Adrenal gland (tissue), 9 donors: ENCODE measurements at regions not wholly inside any gene's neighbourhood (a gene's known extent, or its start where the extent isn't known, plus 50 kb on each side); places are given as distances from the start of the nearest gene placed in this dataset.

Experiments used
- DNase-seq, 7 donors: peaks; one replicate each; pipeline ENCODE4 v3.0.0-alpha.2; 2019 to 2020
- H3K27ac ChIP-seq, 5 donors: fragments of 200-600 bp; sonication (generic) in 4 of 5; 1 replicate in 3 of 5; 2 replicates in 2 of 5; pipeline versions ENCODE4 v1.5.1 to v1.8.0; 2016 to 2020; ENCODE audit warnings: mild to moderate bottlenecking in 1 of 5
- H3K27me3 ChIP-seq: fragments of 200-600 bp; 2 replicates; pipeline ENCODE4 v1.8.0; 2021
- H3K36me3 ChIP-seq, 2 donors: fragments of 200-600 bp; replicated peaks in 1 of 2; 1 replicate in 1 of 2; 2 replicates in 1 of 2; pipeline versions ENCODE4 v1.5.1 to v1.8.0; 2018 to 2022
- H3K4me1 ChIP-seq, 2 donors: fragments of 200-600 bp; replicated peaks in 1 of 2; 1 replicate in 1 of 2; 2 replicates in 1 of 2; pipeline versions ENCODE4 v1.5.1 to v1.8.0; 2018 to 2021
- H3K4me3 ChIP-seq, 4 donors: fragments of 200-600 bp; sonication (generic) in 3 of 4; one replicate each; pipeline ENCODE4 v1.5.1; 2016 to 2018
- H3K9me3 ChIP-seq, 3 donors: fragments of 200-600 bp; sonication (generic) in 1 of 3; replicated peaks in 1 of 3; 1 replicate in 2 of 3; 2 replicates in 1 of 3; pipeline versions ENCODE4 v1.5.1 to v1.8.0; 2016 to 2021
- CTCF ChIP-seq, 6 experiments: fragments of 450-650 bp in 4 of 6; fragments of 200-600 bp in 2 of 6; sonication (generic) in 1 of 6; IDR thresholded peaks; 1 replicate in 5 of 6; 2 replicates in 1 of 6; pipeline versions ENCODE4 v1.5.1 to v1.8.0; 2016 to 2021; ENCODE audit warnings: antibody characterized with exemption in 6 of 6, mild to moderate bottlenecking in 2 of 6, moderate library complexity in 1 of 6
- POLR2A ChIP-seq, 2 donors: fragments of 450-650 bp; IDR thresholded peaks; one replicate each; pipeline ENCODE4 v1.6.1; 2017; ENCODE audit warnings: antibody characterized with exemption in 2 of 2, mild to moderate bottlenecking in 2 of 2, moderate library complexity in 1 of 2
- WGBS, 4 donors: extraction: QIAGEN DNeasy Blood & Tissue Kit in 2 of 4; methylation state at CpG; one replicate each; pipeline versions ENCODE4 v1.1.5 to v1.1.7; 2013 to 2017; 5-methylcytosine and 5-hydroxymethylcytosine counted together
- intact Hi-C, 2 donors: fragments of 100-400 bp; cut with DNase I; formaldehyde crosslinking; loops; one replicate each; pipeline versions ENCODE4 v1.14.1 to v1.15.0; 2022 to 2023
- donor health status: healthy with polysubstance abuse.
- donor health status: Bipolar disorder and iron deficiency.
- donor health status: DM: yes; HTN: yes; CAD: no.
- donor health status: DM: no; HTN: no; CAD: no.
- donor health status: DM: no; HTN: no; CAD: no.

- 92 to 96% (median 95%) methylated on average over 4 of the region's 4 CpGs for WGBS, 4 donors
- H3K4me3 ChIP-seq, result no peak overlapping the region
- intact Hi-C loops, result no loop called here
- H3K9me3 ChIP-seq, result no peaks in the 10 kb centered on the region
- H3K4me1 ChIP-seq, result no peaks in the 10 kb centered on the region
- H3K27me3 ChIP-seq, result no peaks in the 10 kb centered on the region
- DNase-seq, result no peak
- no peak overlapping the region for H3K27ac ChIP-seq
- TF ChIP-seq CTCF (IDR thresholded peaks at IDR 0.05) (no peak), POLR2A (IDR thresholded peaks at IDR 0.05) (no peak)
- no peaks in the 10 kb centered on the region for H3K36me3 ChIP-seq
Observed at GRCh38 chrX:8033175-8033574, 106.0 kb upstream of the PNPLA4 start.

GRCh38 chrX:8030361-8030760 is 103.1 kb upstream of the PNPLA4 start:
- no peak overlapping the region for H3K27ac ChIP-seq
- no peaks in the 10 kb centered on the region for H3K9me3 ChIP-seq
- DNase-seq, result no peak
- no peaks in the 10 kb centered on the region for H3K36me3 ChIP-seq
- intact Hi-C loops, result no loop called here
- TF ChIP-seq POLR2A (IDR thresholded peaks at IDR 0.05) (no peak), CTCF (IDR thresholded peaks at IDR 0.05) (no peak)
- WGBS, 4 donors, result 82 to 91% (median 86%) methylated on average over 4 of the region's 4 CpGs
- H3K4me1 ChIP-seq, result no peaks in the 10 kb centered on the region
- H3K27me3 ChIP-seq, result no peaks in the 10 kb centered on the region
- no peak overlapping the region for H3K4me3 ChIP-seq

- no peaks in the 10 kb centered on the region for H3K9me3 ChIP-seq
- H3K27ac ChIP-seq, result no peak overlapping the region
- no peak overlapping the region for H3K4me3 ChIP-seq
- H3K36me3 ChIP-seq, result no peaks in the 10 kb centered on the region
- no peaks in the 10 kb centered on the region for H3K27me3 ChIP-seq
- WGBS, 4 donors, result 29 to 69% (median 52%) methylated on average over 1 of the region's 1 CpG
- H3K4me1 ChIP-seq, result no peaks in the 10 kb centered on the region
- DNase-seq, result no peak
- intact Hi-C loops, result no loop called here
- TF ChIP-seq POLR2A (IDR thresholded peaks at IDR 0.05), result no peak
- TF ChIP-seq CTCF (IDR thresholded peaks at IDR 0.05), result no peak
Observed at GRCh38 chrX:8027827-8028226, 100.6 kb upstream of the PNPLA4 start.

GRCh38 chrX:8025705-8026104 is 98.5 kb upstream of the PNPLA4 start:
- no peak overlapping the region for H3K4me3 ChIP-seq
- no peak for DNase-seq
- no peaks in the 10 kb centered on the region for H3K9me3 ChIP-seq
- no peaks in the 10 kb centered on the region for H3K27me3 ChIP-seq
- no peaks in the 10 kb centered on the region for H3K36me3 ChIP-seq
- H3K4me1 ChIP-seq, result no peaks in the 10 kb centered on the region
- intact Hi-C loops, result no loop called here
- no peak overlapping the region for H3K27ac ChIP-seq
- TF ChIP-seq CTCF (IDR thresholded peaks at IDR 0.05) (no peak), POLR2A (IDR thresholded peaks at IDR 0.05) (no peak)
